ENCODE measurements at regions not wholly inside any gene's neighbourhood (a gene's known extent, or its start where the extent isn't known, plus 50 kb on each side); places are given as distances from the start of the nearest gene placed in this dataset.

DNA sequence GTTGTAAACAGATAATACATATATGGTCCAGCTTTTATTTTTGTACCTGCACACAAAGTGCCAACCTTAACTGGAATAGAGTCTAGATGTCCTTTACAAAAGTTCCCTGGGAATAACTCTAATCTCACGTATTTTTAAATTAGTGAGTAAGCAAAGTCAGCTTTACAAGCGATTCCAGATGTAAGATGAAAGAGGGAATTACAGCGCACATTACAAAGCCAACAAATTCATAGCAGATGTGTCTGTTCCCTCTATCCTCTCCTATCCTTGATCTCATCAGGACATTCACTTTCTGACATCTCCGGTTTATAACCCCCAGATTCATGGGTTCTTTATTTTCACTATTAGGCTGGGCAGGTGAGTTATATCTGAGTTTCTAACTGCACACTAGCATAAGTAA is 406.8 kb upstream of the ZNF385D start:
- Histone ChIP-seq H3K4me3 (ENCODE audit: low read depth in 2 of 2, low read length in 1 of 2) (no peak overlapping the region), H3K27ac (ENCODE audit: low read depth in 2 of 2, low read length in 1 of 2) (no peak overlapping the region), H3F3A (replicated peaks; ENCODE audit: insufficient read depth) (no peaks in the 10 kb centered on the region), H3K9ac (no peak overlapping the region), H2AFZ (ENCODE audit: low read depth) (no peak overlapping the region), H3K9me2 (no peaks in the 10 kb centered on the region), H3K4me2 (no peak overlapping the region), H4K20me1 (ENCODE audit: insufficient read depth) (no peaks in the 10 kb centered on the region), H3K27me3 (ENCODE audit: insufficient read depth) (no peaks in the 10 kb centered on the region), H3K36me3 (replicated peaks in 1 of 2; ENCODE audit: control insufficient read depth in 1 of 2, insufficient read depth in 2 of 2, low read length in 1 of 2) (no peaks in the 10 kb centered on the region), H3K4me1 (ENCODE audit: control insufficient read depth in 1 of 2, insufficient read depth in 2 of 2, low read depth in 1 of 2, low read length in 1 of 2) (no peaks in the 10 kb centered on the region; a peak in 2 of 4 replicates), H3K79me2 (ENCODE audit: insufficient read depth) (no peaks in the 10 kb centered on the region), H3K9me3 (no peaks in the 10 kb centered on the region)
- peak; percentile 36 for DNase-seq
- ChIA-PET CTCF (no interaction called here), POLR2A (no interaction called here)
- WGBS (ENCODE audit: low lambda C conversion rate): 25% methylated on average over 4 of the region's 4 CpGs
- TF ChIP-seq RCOR1 (IDR thresholded peaks at IDR 0.05; ENCODE audit: low read length): peak; percentile 52; the same call in 1 of the 2 replicates
- no peak for TF ChIP-seq GABPA (IDR thresholded peaks at IDR 0.05; ENCODE audit: low read depth)
- TF ChIP-seq CHD2 (IDR thresholded peaks at IDR 0.05; ENCODE audit: low read length, partially characterized antibody): no peak
- TF ChIP-seq GATA2 (CRISPR knock-in tag; IDR thresholded peaks at IDR 0.05): peak; percentile 50
- peak in 1 of 2 experiments; percentile 42; a peak in 1 of 4 replicates for TF ChIP-seq EP300 (IDR thresholded peaks at IDR 0.05; ENCODE audit: borderline replicate concordance in 1 of 2, low read depth in 1 of 2, low read length in 1 of 2)
- TF ChIP-seq, protein P1, sequence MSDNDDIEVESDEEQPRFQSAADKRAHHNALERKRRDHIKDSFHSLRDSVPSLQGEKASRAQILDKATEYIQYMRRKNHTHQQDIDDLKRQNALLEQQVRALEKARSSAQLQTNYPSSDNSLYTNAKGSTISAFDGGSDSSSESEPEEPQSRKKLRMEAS (IDR thresholded peaks at IDR 0.05; ENCODE audit: low read depth): no peak
- TF ChIP-seq, protein P2, sequence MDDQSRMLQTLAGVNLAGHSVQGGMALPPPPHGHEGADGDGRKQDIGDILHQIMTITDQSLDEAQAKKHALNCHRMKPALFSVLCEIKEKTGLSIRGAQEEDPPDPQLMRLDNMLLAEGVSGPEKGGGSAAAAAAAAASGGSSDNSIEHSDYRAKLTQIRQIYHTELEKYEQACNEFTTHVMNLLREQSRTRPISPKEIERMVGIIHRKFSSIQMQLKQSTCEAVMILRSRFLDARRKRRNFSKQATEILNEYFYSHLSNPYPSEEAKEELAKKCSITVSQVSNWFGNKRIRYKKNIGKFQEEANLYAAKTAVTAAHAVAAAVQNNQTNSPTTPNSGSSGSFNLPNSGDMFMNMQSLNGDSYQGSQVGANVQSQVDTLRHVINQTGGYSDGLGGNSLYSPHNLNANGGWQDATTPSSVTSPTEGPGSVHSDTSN (IDR thresholded peaks at IDR 0.05): no peak

DNA sequence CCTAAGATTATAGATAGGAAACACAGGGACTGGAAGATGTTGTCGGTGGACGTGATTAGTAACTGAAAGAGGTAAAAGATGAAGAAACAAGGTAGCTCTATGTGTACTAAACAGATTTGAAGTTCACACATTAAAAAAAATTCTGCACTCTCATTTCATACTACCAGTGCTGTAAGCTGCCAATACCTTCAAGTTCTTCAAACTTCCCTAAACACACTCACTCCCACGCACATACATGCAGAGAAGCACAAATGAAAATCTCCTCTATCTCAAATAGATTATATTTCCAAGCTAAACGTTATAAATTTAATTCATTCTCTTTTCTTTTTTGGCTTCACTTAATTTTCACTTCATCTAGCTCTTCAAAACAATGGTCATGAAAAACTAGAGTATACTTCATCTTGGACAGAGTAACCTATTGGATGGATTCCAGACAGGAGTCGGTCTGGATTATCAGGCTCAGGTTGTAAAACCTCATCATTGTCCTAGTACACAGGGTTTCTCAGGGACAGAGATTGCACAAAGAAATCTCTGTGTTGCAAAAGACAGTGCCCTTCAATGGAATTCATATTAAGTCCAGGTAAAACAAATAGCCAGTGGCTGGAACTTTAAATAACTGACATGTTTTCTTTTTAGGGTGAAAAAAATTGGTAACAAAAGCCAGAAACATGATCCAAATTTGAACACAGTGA is 408.1 kb upstream of the ZNF385D start:
- TF ChIP-seq SIN3A (IDR thresholded peaks at IDR 0.05; ENCODE audit: borderline replicate concordance, low read depth, low read length): no peak
- TF ChIP-seq RFX5 (IDR thresholded peaks at IDR 0.05; ENCODE audit: low read length): no peak
- TF ChIP-seq GABPA (IDR thresholded peaks at IDR 0.05; ENCODE audit: low read depth): no peak
- TF ChIP-seq CHD2 (IDR thresholded peaks at IDR 0.05; ENCODE audit: low read length, partially characterized antibody): no peak
- no peak for TF ChIP-seq FOXM1 (IDR thresholded peaks at IDR 0.05; ENCODE audit: low read depth)
- Histone ChIP-seq H3K9me3 (no peaks in the 10 kb centered on the region), H4K20me1 (ENCODE audit: insufficient read depth) (no peaks in the 10 kb centered on the region), H2AFZ (ENCODE audit: low read depth) (no peak overlapping the region), H3K4me2 (no peak overlapping the region), H3K4me1 (ENCODE audit: control insufficient read depth in 1 of 2, insufficient read depth in 2 of 2, low read depth in 1 of 2, low read length in 1 of 2) (no peaks in the 10 kb centered on the region; a peak in 2 of 4 replicates), H3K27ac (ENCODE audit: low read depth in 2 of 2, low read length in 1 of 2) (no peak overlapping the region), H3K79me2 (ENCODE audit: insufficient read depth) (no peaks in the 10 kb centered on the region), H3K27me3 (ENCODE audit: insufficient read depth) (no peaks in the 10 kb centered on the region), H3K36me3 (replicated peaks in 1 of 2; ENCODE audit: control insufficient read depth in 1 of 2, insufficient read depth in 2 of 2, low read length in 1 of 2) (no peaks in the 10 kb centered on the region), H3K4me3 (ENCODE audit: low read depth in 2 of 2, low read length in 1 of 2) (no peak overlapping the region), H3F3A (replicated peaks; ENCODE audit: insufficient read depth) (no peaks in the 10 kb centered on the region), H3K9ac (no peak overlapping the region), H3K9me2 (no peaks in the 10 kb centered on the region)
- no peak for DNase-seq
- POLR2A ChIA-PET: no interaction called here
- CTCF ChIA-PET: interaction anchor here (0.9 kb wide), 1 partner anchor 405 kb away, joined by 3 read pairs; no protein-coding TSS in a partner anchor
- 55% methylated on average over 5 of the region's 5 CpGs for WGBS (ENCODE audit: low lambda C conversion rate)

DNA sequence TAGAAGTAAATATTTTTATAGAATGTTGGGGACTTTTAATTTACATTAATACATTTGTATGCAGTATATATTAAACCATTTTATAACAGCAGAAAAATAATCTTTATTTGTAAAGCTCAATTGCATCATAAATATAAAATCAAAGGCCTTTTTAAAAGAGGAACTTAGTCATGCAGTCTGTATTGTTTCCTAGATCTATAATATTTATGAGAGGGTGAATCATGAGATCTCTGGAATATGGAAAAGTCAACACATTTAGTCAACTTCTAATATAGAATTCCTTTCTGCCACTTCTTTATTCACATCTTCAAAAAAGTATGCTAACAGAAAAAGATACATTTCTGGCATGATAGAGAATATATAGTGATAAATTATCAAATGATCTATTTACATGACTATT is 410.3 kb upstream of the ZNF385D start:
- no peaks in the 10 kb centered on the region for H3F3A ChIP-seq (replicated peaks; ENCODE audit: insufficient read depth)
- H3K9me2 ChIP-seq: no peaks in the 10 kb centered on the region
- H3K27ac ChIP-seq (ENCODE audit: low read depth in 2 of 2, low read length in 1 of 2): no peak overlapping the region
- DNase-seq: no peak
- TF ChIP-seq, protein P3, sequence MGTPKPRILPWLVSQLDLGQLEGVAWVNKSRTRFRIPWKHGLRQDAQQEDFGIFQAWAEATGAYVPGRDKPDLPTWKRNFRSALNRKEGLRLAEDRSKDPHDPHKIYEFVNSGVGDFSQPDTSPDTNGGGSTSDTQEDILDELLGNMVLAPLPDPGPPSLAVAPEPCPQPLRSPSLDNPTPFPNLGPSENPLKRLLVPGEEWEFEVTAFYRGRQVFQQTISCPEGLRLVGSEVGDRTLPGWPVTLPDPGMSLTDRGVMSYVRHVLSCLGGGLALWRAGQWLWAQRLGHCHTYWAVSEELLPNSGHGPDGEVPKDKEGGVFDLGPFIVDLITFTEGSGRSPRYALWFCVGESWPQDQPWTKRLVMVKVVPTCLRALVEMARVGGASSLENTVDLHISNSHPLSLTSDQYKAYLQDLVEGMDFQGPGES (IDR thresholded peaks at IDR 0.05; ENCODE audit: low read depth, low read length): no peak
- no peak for TF ChIP-seq RCOR1 (IDR thresholded peaks at IDR 0.05; ENCODE audit: low read length)
- TF ChIP-seq JUND (IDR thresholded peaks at IDR 0.05): no peak
- ChIA-PET CTCF (interaction anchor here (0.6 to 1.7 kb wide), 3 partner anchors 10 to 799 kb away, joined by 3 to 5 read pairs (median 3); no protein-coding TSS in a partner anchor), POLR2A (no interaction called here)
- H3K9me3 ChIP-seq: no peaks in the 10 kb centered on the region
- H4K20me1 ChIP-seq (ENCODE audit: insufficient read depth): no peaks in the 10 kb centered on the region
- H3K9ac ChIP-seq: no peak overlapping the region
- H2AFZ ChIP-seq (ENCODE audit: low read depth): no peak overlapping the region
- no peaks in the 10 kb centered on the region for H3K79me2 ChIP-seq (ENCODE audit: insufficient read depth)
- no peaks in the 10 kb centered on the region for H3K36me3 ChIP-seq (replicated peaks in 1 of 2; ENCODE audit: control insufficient read depth in 1 of 2, insufficient read depth in 2 of 2, low read length in 1 of 2)
- H3K27me3 ChIP-seq (ENCODE audit: insufficient read depth): no peaks in the 10 kb centered on the region
- no peak overlapping the region for H3K4me2 ChIP-seq
- no peak overlapping the region for H3K4me3 ChIP-seq (ENCODE audit: low read depth in 2 of 2, low read length in 1 of 2)
- H3K4me1 ChIP-seq (ENCODE audit: control insufficient read depth in 1 of 2, insufficient read depth in 2 of 2, low read depth in 1 of 2, low read length in 1 of 2): no peaks in the 10 kb centered on the region; a peak in 2 of 4 replicates

All from SK-N-SH (cell line).